Cardiac fibroblast (primary cell): ENCODE measurements at regions not wholly inside any gene's neighbourhood (a gene's known extent, or its start where the extent isn't known, plus 50 kb on each side); places are given as distances from the start of the nearest gene placed in this dataset.
A peak's percentile ranks its signal among the peaks of the same experiment; 100 is the strongest.

Experiments used
- DNase-seq, 2 donors: peaks; one replicate each; pipeline versions ENCODE4 v3.0.0 to v3.0.0-alpha.2; 2010; ENCODE audit warnings: low read depth in 2 of 2
- H3K4me3 ChIP-seq, 2 donors: replicated peaks in 1 of 2; 1 replicate in 1 of 2; 2 replicates in 1 of 2; pipeline ENCODE4 v1.5.1; 2011; ENCODE audit warnings: low read depth in 2 of 2, low read length in 2 of 2, mild to moderate bottlenecking in 2 of 2, moderate library complexity in 1 of 2
- CTCF ChIP-seq: IDR thresholded peaks from one replicate; pipeline ENCODE4 v1.5.1; 2011; ENCODE audit warnings: low read depth, mild to moderate bottlenecking, low read length, inconsistent platforms

- DNase-seq, result no peak
- H3K4me3 ChIP-seq, result no peak overlapping the region
- no peak for TF ChIP-seq CTCF
Measured at GRCh38 chr2:58429014-58429875, 188.1 kb upstream of the FANCL start.

DNA sequence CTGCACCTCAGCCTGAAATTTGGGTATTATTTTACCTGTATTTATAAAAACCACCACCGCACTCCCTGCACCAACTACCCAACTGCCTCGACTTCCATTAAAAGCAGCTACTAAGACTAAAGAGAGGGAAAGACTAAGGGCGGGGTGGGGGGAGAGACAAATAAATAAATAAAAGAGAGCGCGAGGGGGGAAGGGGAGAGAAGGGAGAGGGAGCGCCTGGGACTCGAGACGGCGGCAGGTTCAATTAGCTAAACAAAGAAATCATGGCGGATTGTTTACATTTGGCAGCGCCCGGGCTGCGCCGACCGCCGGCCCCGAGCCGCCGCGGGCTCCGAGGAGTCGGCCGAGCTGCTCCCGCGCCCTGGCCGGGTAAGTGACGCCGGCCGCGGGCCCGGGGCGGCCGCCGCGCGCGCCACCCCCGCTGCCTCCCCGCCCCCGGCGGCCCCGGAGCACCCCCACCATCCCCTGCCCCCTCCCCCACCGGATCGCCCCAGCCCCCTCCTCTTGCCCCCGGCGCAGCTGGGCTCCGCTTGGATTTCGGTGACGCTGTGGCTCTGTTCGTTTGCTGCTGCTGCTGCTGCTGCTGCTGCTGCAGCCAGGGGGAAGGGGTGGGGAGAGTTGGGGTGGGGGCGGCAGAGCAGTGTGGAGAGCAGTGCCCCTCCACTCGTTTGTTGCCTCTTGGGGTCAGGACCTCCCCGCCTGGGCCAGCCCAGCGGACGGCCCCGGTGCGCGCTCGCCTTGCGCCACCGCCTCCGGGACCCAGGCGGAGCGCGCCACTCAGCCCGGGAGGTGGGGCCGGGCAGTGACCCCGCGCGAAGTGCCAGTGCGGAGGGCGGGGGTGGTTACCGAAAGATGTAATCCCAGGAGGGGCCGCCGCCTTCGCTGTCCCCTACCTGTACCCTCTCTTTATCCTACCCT, 187.2 kb upstream of the FANCL start:
- peak overlapping the region; percentile 41 to 50 for H3K4me3 ChIP-seq
- TF ChIP-seq CTCF, result no peak
- DNase-seq, result peak in 1 of 2 donors; percentile 4

DNA sequence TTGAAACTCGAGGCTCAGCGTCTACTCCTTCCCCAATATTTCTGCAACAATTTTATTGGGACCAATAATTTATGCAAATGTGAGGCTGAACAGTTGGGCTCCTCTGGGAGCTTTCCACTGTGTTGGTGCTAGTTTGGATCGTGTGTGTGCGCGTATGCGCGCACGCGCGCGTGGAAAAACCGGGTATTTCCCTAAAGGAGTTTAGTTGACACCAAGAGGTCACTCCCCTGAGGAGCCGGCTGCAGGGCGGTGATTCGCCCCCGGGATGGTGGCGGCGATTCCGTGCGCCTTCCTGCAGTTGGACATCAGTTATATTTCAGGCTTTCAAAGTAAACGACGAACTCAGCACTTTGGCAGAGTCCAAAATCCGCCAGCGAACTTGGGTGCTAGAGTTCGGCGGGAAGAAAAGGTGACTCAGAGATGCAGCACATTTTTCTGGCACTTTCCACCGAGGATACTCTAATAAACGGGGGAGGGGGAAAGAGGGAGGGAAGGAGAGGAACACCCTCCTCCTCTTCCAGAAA, 186.5 kb upstream of the FANCL start:
- peak overlapping the region; percentile 41 to 50 for H3K4me3 ChIP-seq
- DNase-seq, result peak; percentile 16 to 28
- TF ChIP-seq CTCF, result no peak

GRCh38 chr2:58425368-58425767, 184.2 kb upstream of the FANCL start:
- no peak for TF ChIP-seq CTCF
- H3K4me3 ChIP-seq, result no peak overlapping the region
- no peak for DNase-seq

DNA sequence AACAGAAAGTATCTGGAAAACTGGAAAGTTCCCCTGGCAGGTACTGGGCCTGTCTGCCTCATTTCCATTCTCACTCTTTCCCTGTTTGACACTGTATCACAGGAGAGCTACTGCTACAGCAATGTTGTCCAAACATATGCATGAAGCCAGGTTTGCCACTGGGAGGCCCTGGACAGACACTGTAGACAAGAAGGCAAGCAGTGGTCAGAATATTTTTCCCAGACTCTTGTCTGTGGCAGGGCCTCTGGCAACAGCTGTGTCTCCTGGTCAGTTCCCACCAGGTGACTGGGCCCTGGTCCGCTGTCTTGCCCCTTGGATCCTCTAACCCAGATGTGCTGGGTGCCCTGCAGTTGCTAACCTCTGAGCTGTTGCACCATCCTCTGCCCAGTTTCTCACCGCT, 178.9 kb upstream of the FANCL start:
- no peak for TF ChIP-seq CTCF
- H3K4me3 ChIP-seq, result no peak overlapping the region
- no peak for DNase-seq

DNA sequence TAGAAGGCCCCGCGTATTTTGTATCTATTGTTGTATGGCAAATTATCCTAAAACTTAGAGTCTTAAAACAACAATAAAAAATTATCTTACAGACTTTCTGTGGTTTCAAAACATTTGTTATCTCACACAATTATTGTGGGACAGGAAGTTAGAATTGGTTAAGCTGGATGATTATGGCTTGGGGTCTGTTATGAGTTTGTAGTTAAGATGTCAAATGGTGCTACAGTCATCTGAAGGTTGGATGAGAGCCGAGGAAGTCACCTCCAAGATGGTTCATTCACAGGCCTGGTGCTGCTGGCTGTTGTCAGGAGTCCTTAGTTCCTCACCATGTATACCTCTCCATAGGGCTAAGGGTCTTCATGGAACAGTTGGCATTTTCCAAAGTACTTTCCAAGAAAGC, 175.6 kb upstream of the FANCL start:
- TF ChIP-seq CTCF, result no peak
- DNase-seq, result no peak
- no peak overlapping the region for H3K4me3 ChIP-seq
